Neural crest cell (in vitro differentiated cells): ENCODE measurements at regions not wholly inside any gene's neighbourhood (a gene's known extent, or its start where the extent isn't known, plus 50 kb on each side); places are given as distances from the start of the nearest gene placed in this dataset.

Experiments used
- DNase-seq: peaks from one replicate; pipeline ENCODE4 v3.0.0; 2021; ENCODE audit warnings: low read depth, mixed read lengths, low spot score
- H3K27ac Mint-ChIP-seq: one replicate; pipeline ENCODE4 v1.8.0; 2021; ENCODE audit warnings: mild to moderate bottlenecking, mixed read lengths; ENCODE audit not compliant: unreplicated experiment
- H3K27me3 Mint-ChIP-seq: 2 replicates; pipeline ENCODE4 v1.8.0; 2021; ENCODE audit warnings: low read depth, mild to moderate bottlenecking, mixed read lengths
- H3K36me3 Mint-ChIP-seq: 2 replicates; pipeline ENCODE4 v1.8.0; 2021; ENCODE audit warnings: low read depth, mild to moderate bottlenecking, mixed read lengths
- H3K4me1 Mint-ChIP-seq: 2 replicates; pipeline ENCODE4 v1.8.0; 2021; ENCODE audit warnings: mixed read lengths
- H3K4me3 Mint-ChIP-seq: one replicate; pipeline ENCODE4 v1.8.0; 2021; ENCODE audit warnings: mild to moderate bottlenecking, mixed read lengths
- H3K9me3 Mint-ChIP-seq: 2 replicates; pipeline ENCODE4 v1.8.0; 2021; ENCODE audit warnings: mixed read lengths
- TF ChIP-seq, protein P1 (sequence below): fragments of 200-600 bp; sonication (generic); conservative IDR thresholded peaks from 2 replicates; pipeline ENCODE4 v1.5.0; 2021; ENCODE audit warnings: antibody characterized with exemption, mild to moderate bottlenecking

DNA sequence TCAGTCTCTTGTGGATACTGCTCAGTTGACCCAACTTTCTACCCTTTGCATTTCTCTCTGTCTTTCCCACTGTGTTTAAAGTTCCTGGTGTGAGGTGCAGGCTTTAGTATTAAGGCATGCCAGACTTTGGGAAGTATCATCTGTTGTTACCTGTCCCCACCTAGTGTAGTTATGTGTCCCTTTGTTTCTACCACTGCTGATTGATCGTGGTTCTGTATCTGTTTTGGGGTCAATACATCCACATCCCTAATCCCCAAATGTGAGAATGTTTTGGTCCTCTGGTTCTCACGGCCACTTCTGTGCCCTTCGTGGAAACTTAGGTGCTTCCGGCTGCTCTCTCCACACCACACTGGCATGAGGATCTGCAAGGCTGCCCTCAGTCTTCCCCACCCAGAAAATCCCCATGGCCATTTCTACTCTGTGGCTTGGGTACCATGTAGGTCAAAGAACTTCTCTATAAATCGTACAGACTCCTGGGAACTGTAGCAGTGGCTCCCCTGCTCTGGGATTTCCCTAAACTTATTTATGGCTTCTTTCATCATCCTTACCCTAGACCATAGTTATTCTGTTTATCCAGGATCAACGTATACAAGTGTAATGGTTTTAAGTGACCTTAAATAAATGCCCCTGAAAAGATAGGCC, 443.2 kb downstream of the XYLT1 start:
- Mint-ChIP-seq H3K9me3 (peaks cover 5% of the 10 kb centered on the region), H3K36me3 (no peaks in the 10 kb centered on the region), H3K27me3 (no peaks in the 10 kb centered on the region), H3K27ac (no peak overlapping the region), H3K4me1 (peaks cover 8% of the 10 kb centered on the region), H3K4me3 (no peak overlapping the region)
- TF ChIP-seq, protein P1, sequence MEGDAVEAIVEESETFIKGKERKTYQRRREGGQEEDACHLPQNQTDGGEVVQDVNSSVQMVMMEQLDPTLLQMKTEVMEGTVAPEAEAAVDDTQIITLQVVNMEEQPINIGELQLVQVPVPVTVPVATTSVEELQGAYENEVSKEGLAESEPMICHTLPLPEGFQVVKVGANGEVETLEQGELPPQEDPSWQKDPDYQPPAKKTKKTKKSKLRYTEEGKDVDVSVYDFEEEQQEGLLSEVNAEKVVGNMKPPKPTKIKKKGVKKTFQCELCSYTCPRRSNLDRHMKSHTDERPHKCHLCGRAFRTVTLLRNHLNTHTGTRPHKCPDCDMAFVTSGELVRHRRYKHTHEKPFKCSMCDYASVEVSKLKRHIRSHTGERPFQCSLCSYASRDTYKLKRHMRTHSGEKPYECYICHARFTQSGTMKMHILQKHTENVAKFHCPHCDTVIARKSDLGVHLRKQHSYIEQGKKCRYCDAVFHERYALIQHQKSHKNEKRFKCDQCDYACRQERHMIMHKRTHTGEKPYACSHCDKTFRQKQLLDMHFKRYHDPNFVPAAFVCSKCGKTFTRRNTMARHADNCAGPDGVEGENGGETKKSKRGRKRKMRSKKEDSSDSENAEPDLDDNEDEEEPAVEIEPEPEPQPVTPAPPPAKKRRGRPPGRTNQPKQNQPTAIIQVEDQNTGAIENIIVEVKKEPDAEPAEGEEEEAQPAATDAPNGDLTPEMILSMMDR = no peak
- no peak for DNase-seq

DNA sequence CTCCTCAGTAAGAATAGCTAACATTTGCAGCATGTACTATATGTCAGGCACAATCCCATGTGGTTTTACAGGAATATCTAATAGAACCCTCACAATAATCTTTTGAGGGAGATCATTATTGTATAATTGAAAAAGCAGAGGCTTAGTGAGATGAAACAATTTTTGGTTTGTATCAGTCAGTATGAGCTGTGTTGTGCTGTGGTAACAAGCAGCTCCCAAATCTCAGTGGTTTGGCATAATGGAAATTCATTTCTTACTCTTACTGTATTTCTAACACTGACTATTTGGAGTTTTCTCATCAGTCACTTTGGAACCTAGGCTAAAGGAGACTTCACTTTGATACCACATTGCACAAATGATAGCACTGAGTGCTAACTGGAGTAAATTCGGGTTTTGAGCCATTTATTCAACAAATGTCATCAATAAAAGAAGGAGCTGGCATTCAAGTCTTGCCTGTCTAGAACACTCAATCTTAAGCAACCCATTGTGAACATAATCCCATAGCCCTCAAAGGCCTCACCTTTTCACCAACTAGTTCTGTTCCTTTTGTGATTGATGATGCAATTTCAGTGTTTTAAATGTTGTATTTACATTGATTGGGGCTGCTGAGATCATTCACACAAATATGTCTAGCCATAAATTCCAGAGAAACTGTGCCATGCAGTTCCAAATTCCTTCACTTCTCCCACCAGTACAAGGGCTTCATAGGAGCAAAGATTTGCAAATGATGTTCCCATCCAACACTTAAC, 441.0 kb downstream of the XYLT1 start:
- no peaks in the 10 kb centered on the region for H3K36me3 Mint-ChIP-seq
- no peaks in the 10 kb centered on the region for H3K27me3 Mint-ChIP-seq
- H3K4me1 Mint-ChIP-seq = no peaks in the 10 kb centered on the region
- TF ChIP-seq, protein P1 = no peak
- DNase-seq = no peak
- H3K27ac Mint-ChIP-seq = no peak overlapping the region
- H3K4me3 Mint-ChIP-seq = no peak overlapping the region
- H3K9me3 Mint-ChIP-seq = peaks cover 5% of the 10 kb centered on the region

DNA sequence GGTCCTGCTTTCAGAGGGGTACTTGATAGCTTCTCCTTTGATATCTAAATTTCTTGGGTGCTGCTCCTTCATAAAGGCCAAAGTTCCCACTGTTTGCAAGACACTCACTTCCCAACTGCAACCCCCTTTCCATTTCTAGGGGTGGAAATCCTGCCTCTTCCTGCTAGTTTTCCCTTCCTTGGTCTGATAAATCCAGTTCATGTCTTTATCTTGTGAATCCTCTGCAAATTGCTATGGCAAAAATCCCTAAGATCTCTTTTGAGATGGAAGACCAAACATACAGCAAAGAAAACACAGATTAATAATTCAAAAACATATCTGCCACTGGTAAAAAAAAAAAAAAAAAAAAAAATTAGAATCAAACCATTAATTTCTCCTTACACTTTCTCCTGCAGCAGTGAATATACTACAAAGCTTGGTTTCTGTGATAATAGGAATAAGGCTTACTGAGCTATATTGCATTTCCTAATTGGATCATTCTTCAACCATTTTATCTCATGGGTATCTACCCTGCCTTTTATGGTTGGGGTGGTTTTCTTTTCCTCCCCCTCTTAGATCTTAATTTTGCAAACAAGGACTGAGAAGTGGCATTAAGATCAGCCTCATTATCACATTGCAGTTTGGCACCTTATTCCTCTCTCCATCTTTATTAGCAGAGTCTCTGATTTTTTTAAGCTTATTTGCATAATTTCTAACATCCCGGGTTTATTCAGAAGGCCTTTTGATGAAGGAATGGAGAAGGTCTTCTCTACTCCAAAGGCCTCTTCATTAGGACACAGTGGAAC, 439.1 kb downstream of the XYLT1 start:
- H3K27ac Mint-ChIP-seq = no peak overlapping the region
- no peak overlapping the region for H3K4me3 Mint-ChIP-seq
- TF ChIP-seq, protein P1 = no peak
- no peaks in the 10 kb centered on the region for H3K4me1 Mint-ChIP-seq
- no peaks in the 10 kb centered on the region for H3K27me3 Mint-ChIP-seq
- DNase-seq = no peak
- H3K36me3 Mint-ChIP-seq = no peaks in the 10 kb centered on the region
- H3K9me3 Mint-ChIP-seq = peaks cover 5% of the 10 kb centered on the region

DNA sequence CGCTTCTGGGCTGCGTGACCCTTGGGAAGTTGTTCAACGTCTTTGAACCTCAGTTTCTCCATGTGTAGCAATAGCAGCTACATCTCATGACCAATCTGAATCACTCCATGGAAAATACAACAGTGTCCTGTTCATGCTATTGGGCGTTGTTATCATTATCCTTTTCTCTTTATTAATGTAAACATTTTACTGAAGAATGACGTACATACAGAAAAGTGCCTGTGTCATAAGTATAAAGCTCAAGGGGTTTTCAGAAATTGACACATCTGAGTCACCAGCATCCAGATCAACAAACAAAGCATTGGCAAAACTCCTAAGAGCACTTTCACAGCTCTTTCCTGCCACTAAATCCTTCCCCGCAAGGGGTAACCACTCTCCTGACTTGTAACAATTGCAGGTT, 438.4 kb downstream of the XYLT1 start:
- Mint-ChIP-seq H3K4me1 (no peaks in the 10 kb centered on the region), H3K36me3 (no peaks in the 10 kb centered on the region), H3K9me3 (peaks cover 5% of the 10 kb centered on the region), H3K4me3 (no peak overlapping the region), H3K27ac (no peak overlapping the region), H3K27me3 (no peaks in the 10 kb centered on the region)
- TF ChIP-seq, protein P1 = no peak
- no peak for DNase-seq

DNA sequence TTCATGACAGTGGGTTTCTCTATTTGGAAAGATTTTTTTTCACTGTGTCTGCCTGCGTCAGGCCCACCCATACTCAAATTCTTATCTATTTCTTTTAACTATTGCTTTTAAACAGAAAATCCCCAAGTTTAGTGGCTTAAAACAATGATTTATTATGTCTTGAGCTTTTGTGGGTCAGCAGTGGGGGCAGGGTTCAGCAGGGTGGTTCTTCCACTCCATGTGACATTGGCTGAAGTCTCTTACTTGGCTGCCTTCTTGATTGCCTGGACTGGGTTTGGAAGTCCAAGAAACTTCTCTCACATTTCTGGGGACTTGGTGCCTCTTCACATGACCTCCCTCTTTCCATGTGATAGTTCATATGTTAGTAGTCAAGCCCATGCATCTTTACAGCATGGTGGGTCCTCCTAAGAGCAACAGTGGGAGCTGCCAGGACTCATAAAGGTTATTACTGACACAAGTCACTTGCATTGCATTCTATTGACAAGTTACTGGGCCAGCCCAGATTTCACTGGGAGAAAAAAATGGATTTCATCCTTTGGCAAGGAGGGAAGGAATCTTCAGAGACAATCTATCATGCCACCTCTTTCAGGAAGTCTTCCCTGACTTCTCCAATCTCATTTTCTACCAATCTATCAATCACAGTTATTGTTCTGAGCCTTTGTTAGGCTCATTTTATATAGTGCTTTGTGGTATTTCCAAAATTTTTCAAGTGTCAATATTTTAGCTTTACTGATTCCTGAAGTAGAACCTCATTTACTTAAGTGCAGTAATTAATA, 436.1 kb downstream of the XYLT1 start:
- Mint-ChIP-seq H3K4me1 (no peaks in the 10 kb centered on the region), H3K27me3 (no peaks in the 10 kb centered on the region), H3K4me3 (no peak overlapping the region), H3K36me3 (no peaks in the 10 kb centered on the region), H3K9me3 (no peaks in the 10 kb centered on the region), H3K27ac (no peak overlapping the region)
- DNase-seq = no peak
- TF ChIP-seq, protein P1 = no peak
